ENCODE measurements at regions not wholly inside any gene's neighbourhood (a gene's known extent, or its start where the extent isn't known, plus 50 kb on each side); places are given as distances from the start of the nearest gene placed in this dataset.
"Not testable (repeated sequence)": the region's sequence is repeated elsewhere in the genome, so short reads cannot be mapped to it uniquely, and the experiment has no call there.

DNA sequence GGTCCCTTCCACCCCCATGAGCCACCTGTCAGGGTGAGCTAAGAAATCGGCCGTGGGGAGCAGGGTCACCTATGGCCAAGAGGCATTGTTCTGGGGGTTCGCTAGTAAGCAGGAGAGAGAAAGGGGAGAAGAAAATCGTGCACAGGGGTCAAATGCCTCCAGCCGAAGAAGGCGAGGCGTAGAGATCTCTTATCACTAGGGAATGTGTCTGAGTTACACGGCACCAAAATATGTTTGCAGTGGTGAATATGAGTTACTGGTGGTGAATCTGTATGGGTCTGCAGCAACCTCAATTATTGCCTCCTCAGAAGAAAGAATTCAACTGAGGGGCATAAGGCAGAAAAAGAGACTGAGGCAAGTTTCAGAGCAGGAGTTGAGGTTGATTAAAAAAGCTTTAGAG, 54.2 kb upstream of the RABGAP1L start:
- Mint-ChIP-seq H3K4me1 (ENCODE audit: low read depth) (no peaks in the 10 kb centered on the region), H3K27me3 (no peaks in the 10 kb centered on the region), H3K36me3 (ENCODE audit: insufficient read depth) (no peaks in the 10 kb centered on the region), H3K4me3 (ENCODE audit: low read depth) (no peak overlapping the region), H3K9me3 (ENCODE audit: low read depth) (no peaks in the 10 kb centered on the region), H3K27ac (no peak overlapping the region)
- TF ChIP-seq CTCF (IDR thresholded peaks at IDR 0.05; ENCODE audit: unreplicated experiment): no peak
- DNase-seq (ENCODE audit: low spot score, unreplicated experiment): no peak

GRCh38 chr1:174103766-174104165, 55.6 kb upstream of the RABGAP1L start:
- TF ChIP-seq CTCF (IDR thresholded peaks at IDR 0.05; ENCODE audit: unreplicated experiment): no peak
- H3K9me3 Mint-ChIP-seq (ENCODE audit: low read depth): no peaks in the 10 kb centered on the region
- DNase-seq (ENCODE audit: low spot score, unreplicated experiment): no peak
- no peak overlapping the region for H3K4me3 Mint-ChIP-seq (ENCODE audit: low read depth)
- no peaks in the 10 kb centered on the region for H3K4me1 Mint-ChIP-seq (ENCODE audit: low read depth)
- no peaks in the 10 kb centered on the region for H3K27me3 Mint-ChIP-seq
- H3K27ac Mint-ChIP-seq: no peak overlapping the region
- H3K36me3 Mint-ChIP-seq (ENCODE audit: insufficient read depth): no peaks in the 10 kb centered on the region

- not testable (repeated sequence) for H3K4me3 Mint-ChIP-seq (ENCODE audit: low read depth); H3K4me1 Mint-ChIP-seq (ENCODE audit: low read depth); H3K27ac Mint-ChIP-seq; H3K27me3 Mint-ChIP-seq; H3K9me3 Mint-ChIP-seq (ENCODE audit: low read depth); H3K36me3 Mint-ChIP-seq (ENCODE audit: insufficient read depth); DNase-seq (ENCODE audit: low spot score, unreplicated experiment)
These were observed 57.3 kb upstream of the RABGAP1L start for GRCh38 chr1:174101976-174102375.

DNA sequence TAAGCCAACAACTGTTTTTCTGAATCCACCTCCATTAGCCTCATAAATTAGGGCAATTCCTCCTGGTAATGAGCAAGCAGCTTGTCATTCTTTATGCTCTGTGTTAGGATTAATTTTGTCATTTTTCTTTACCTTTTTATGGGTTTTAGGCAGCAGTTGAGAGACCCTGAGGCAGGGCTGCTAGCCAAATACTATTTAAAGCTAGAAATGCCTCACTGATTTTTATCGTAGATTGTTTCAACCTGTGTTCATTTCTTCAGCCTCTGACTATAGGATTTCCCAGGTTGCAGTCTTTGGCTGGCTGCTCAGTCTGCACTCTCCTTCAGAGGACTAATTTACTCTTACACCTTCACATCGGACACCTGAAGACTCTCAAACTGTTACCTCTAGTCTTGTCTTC, 61.9 kb upstream of the RABGAP1L start:
- H3K36me3 Mint-ChIP-seq (ENCODE audit: insufficient read depth): no peaks in the 10 kb centered on the region

DNA sequence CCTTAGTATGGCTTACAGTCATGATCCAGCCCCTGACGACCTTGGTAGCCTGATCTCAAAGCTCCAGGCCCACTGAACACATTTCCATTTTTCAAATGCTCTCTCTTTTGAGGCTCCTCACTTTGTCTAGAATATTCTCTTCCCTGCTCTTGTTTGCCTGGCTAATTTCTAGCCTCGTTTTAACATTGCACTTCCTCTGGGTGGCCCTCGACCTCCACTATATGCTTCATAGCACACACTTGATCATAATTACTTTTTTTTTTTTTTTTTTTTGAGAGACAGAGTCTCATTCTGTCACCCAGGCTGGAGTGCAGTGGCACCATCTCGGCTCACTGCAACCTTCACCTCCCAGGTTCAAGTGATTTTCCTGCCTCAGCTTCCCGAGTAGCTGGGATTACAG, 65.5 kb upstream of the RABGAP1L start:
- not testable (repeated sequence) for H3K27ac Mint-ChIP-seq; DNase-seq (ENCODE audit: low spot score, unreplicated experiment); H3K4me1 Mint-ChIP-seq (ENCODE audit: low read depth); H3K36me3 Mint-ChIP-seq (ENCODE audit: insufficient read depth); H3K4me3 Mint-ChIP-seq (ENCODE audit: low read depth); H3K9me3 Mint-ChIP-seq (ENCODE audit: low read depth); H3K27me3 Mint-ChIP-seq

More for the DNA sequence above, 61.9 kb upstream of the RABGAP1L start:
- Mint-ChIP-seq H3K4me1 (ENCODE audit: low read depth) (no peaks in the 10 kb centered on the region), H3K27me3 (no peaks in the 10 kb centered on the region), H3K9me3 (ENCODE audit: low read depth) (no peaks in the 10 kb centered on the region), H3K4me3 (ENCODE audit: low read depth) (no peak overlapping the region), H3K27ac (no peak overlapping the region)
- no peak for TF ChIP-seq CTCF (IDR thresholded peaks at IDR 0.05; ENCODE audit: unreplicated experiment)
- DNase-seq (ENCODE audit: low spot score, unreplicated experiment): no peak

- Mint-ChIP-seq H3K4me3 (ENCODE audit: low read depth) (no peak overlapping the region), H3K27me3 (no peaks in the 10 kb centered on the region), H3K9me3 (ENCODE audit: low read depth) (peaks cover 12% of the 10 kb centered on the region), H3K27ac (no peak overlapping the region), H3K4me1 (ENCODE audit: low read depth) (no peaks in the 10 kb centered on the region), H3K36me3 (ENCODE audit: insufficient read depth) (peaks cover 1% of the 10 kb centered on the region)
- no peak for DNase-seq (ENCODE audit: low spot score, unreplicated experiment)
- no peak for TF ChIP-seq CTCF (IDR thresholded peaks at IDR 0.05; ENCODE audit: unreplicated experiment)
These were observed 68.3 kb upstream of the RC3H1 start for GRCh38 chr1:174090471-174090870.
